Kidney epithelial cell (primary cell): ENCODE measurements at regions not wholly inside any gene's neighbourhood (a gene's known extent, or its start where the extent isn't known, plus 50 kb on each side); places are given as distances from the start of the nearest gene placed in this dataset.
"Not testable (repeated sequence)": the region's sequence is repeated elsewhere in the genome, so short reads cannot be mapped to it uniquely, and the experiment has no call there.

Source experiments
- DNase-seq: peaks from one replicate; pipeline ENCODE4 v3.0.0-alpha.2; 2010; ENCODE audit warnings: low read depth
- H3K27me3 ChIP-seq: 2 replicates; pipeline ENCODE4 v1.6.0; 2011; ENCODE audit warnings: low read length; ENCODE audit not compliant: control insufficient read depth, insufficient read depth
- H3K36me3 ChIP-seq: 2 replicates; pipeline ENCODE4 v1.5.1; 2011; ENCODE audit warnings: low read length; ENCODE audit not compliant: control insufficient read depth, insufficient read depth
- H3K4me3 ChIP-seq: 2 replicates; pipeline ENCODE4 v1.5.1; 2011; ENCODE audit warnings: low read depth, mild to moderate bottlenecking, control low read depth, low read length
- TF ChIP-seq, protein P1 (sequence below): IDR thresholded peaks from 2 replicates; pipeline ENCODE4 v1.5.1; 2011; ENCODE audit warnings: mild to moderate bottlenecking, moderate library complexity, low read length, control low read depth, inconsistent platforms; ENCODE audit not compliant: insufficient read depth, poor library complexity, severe bottlenecking

DNA sequence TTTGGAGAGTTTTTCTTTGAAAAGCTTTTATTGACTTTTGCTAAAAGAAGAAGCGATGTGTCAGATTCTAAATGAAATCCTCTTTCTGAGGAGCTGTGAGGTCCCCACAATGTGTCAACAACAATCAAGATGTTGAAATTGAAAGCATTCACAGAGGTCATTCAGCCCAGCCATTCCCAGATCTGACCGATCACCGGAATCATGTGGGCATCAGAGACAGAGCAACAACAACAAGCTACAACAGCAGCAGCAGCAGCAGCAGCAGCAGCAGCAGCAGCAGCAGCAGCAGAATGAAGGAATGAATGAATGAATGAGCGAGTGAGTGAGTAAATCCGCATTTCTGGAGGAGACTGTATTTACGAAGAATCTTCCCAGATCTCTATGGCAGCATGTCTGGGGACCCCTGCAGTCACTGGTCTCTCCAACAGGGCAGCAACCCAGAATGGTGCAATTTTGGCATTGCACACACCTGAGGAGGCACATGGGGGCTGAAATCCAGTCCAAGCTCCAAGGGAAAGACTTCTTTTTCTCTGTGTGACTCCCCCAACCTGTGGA is 299.0 kb downstream of the MYCN start:
- no peak for DNase-seq
- Histone ChIP-seq H3K4me3 (no peak overlapping the region), H3K27me3 (no peaks in the 10 kb centered on the region), H3K36me3 (no peaks in the 10 kb centered on the region)
- TF ChIP-seq, protein P1, sequence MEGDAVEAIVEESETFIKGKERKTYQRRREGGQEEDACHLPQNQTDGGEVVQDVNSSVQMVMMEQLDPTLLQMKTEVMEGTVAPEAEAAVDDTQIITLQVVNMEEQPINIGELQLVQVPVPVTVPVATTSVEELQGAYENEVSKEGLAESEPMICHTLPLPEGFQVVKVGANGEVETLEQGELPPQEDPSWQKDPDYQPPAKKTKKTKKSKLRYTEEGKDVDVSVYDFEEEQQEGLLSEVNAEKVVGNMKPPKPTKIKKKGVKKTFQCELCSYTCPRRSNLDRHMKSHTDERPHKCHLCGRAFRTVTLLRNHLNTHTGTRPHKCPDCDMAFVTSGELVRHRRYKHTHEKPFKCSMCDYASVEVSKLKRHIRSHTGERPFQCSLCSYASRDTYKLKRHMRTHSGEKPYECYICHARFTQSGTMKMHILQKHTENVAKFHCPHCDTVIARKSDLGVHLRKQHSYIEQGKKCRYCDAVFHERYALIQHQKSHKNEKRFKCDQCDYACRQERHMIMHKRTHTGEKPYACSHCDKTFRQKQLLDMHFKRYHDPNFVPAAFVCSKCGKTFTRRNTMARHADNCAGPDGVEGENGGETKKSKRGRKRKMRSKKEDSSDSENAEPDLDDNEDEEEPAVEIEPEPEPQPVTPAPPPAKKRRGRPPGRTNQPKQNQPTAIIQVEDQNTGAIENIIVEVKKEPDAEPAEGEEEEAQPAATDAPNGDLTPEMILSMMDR = no peak

DNA sequence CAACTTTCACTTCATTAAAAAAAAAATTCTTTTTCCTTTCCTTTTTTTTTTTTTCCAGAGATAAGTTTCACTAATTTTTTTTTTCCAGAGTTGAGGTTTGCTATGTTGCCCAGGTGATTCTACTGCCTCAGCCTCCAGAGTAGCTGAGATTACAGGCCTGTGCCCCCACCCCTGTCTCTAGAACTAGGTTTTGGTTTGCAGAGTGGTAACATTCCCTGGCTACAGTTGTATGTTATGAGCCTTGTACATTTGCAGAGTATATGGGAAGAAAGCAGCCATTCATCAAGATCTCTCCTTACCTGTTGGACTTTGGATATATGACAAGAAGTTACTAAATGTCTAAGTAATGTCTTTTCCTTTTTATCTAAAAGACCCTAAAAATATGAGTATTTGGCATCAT is 298.4 kb downstream of the MYCN start:
- no peak for DNase-seq
- Histone ChIP-seq H3K4me3 (no peak overlapping the region), H3K27me3 (no peaks in the 10 kb centered on the region), H3K36me3 (no peaks in the 10 kb centered on the region)
- TF ChIP-seq, protein P1 = no peak

DNA sequence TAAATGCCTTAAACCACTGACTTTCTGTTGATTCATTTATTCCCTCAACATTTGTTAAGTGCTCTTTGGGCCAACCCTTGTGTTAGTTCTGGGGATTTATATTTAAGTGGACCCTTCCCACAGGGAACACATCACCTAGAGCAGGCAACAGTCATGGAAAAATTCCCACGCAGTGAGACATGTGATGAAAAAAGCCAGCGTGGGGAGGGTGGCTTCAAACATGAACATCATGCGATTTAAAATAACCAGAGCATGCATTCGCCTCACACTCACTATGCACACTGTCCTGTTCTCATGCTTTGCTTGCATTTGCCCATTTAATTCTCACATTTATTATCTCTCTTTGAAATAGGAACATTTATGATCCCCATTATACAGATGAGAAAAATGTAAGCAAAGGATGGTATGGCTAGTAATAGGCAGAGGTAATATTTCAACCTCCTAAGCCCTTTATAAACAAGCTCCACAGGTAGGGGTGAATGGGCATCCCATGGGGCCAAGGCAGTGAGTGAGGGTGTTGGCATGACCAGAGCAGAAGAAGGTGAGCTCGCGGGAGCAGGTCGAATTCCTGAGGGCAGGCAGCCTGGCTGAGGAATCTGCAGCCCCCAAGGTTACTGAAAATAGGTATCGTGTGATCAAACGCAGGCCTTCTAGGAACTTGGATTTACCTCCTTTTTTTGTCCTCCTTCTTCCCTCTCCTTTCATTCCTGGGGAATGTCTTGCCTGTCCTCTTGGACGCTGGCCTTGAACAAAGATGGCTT is 297.8 kb downstream of the MYCN start:
- H3K4me3 ChIP-seq = no peak overlapping the region
- H3K36me3 ChIP-seq = no peaks in the 10 kb centered on the region
- H3K27me3 ChIP-seq = no peaks in the 10 kb centered on the region
- no peak for DNase-seq
- TF ChIP-seq, protein P1 = no peak

DNA sequence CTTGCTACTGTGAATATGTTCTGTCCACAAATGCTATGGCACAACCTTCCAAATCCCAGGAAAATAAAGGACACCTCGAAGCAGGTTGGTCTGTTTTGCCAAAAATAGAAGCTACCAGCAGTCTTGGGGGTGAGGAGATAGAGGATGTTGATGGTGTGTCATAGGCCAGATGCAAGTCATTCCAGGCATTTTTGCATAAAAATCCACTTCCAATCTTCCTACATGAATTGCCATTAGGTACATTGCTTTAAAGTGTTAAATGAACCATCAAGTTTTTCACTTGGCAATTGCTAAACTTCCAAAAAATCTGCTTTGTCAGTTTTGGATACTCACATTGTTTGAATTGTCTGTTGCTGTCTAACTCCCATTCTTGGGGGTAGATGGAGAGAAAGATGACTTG is 295.4 kb downstream of the MYCN start:
- no peaks in the 10 kb centered on the region for H3K27me3 ChIP-seq
- no peak overlapping the region for H3K4me3 ChIP-seq
- no peaks in the 10 kb centered on the region for H3K36me3 ChIP-seq
- TF ChIP-seq, protein P1 = no peak
- DNase-seq = no peak

DNA sequence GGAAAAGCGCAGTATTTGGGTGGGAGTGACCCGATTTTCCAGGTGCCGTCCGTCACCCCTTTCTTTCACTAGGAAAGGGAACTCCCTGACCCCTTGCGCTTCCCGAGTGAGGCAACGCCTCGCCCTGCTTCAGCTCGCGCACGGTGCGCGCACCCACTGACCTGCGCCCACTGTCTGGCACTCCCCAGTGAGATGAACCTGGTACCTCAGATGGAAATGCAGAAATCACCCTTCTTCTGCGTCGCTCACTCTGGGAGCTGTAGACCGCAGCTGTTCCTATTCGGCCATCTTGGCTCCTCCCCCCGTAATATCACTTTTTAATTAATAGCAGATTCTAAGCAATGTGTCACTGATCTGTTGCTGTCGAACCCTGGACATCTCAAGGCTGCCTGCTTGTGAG is 294.9 kb downstream of the MYCN start:
- H3K36me3 ChIP-seq, H3K4me3 ChIP-seq, H3K27me3 ChIP-seq, DNase-seq: not testable (repeated sequence)

DNA sequence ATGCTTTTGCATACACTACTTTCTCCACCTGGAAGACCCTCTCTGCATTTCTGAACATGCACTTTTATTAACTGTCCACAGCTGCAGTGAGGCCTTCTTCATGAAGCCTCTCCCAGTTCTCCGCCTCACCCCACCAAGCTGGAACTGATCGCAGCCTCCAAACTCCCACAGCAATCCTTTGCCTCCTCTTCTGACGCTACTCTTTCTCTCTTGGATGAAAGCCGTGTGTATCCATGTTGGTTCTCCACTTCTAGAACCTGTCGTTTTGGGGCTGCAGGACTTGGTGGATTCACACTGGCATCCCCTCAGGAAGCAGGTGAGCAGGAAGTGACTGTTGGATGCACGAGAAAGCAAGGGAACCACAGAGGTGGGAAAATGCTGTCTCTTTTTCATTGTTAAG is 288.6 kb downstream of the MYCN start:
- TF ChIP-seq, protein P1 = no peak
- no peaks in the 10 kb centered on the region for H3K36me3 ChIP-seq
- no peak for DNase-seq
- no peak overlapping the region for H3K4me3 ChIP-seq
- peaks cover 3% of the 10 kb centered on the region for H3K27me3 ChIP-seq
